HG03571 (cell line): ENCODE measurements at regions not wholly inside any gene's neighbourhood (a gene's known extent, or its start where the extent isn't known, plus 50 kb on each side); places are given as distances from the start of the nearest gene placed in this dataset.

Source experiments
- ATAC-seq: cut with Tn5 transposase; IDR thresholded peaks from one replicate; pipeline ENCODE4 v1.9.1; 2021; ENCODE audit not compliant: unreplicated experiment

DNA sequence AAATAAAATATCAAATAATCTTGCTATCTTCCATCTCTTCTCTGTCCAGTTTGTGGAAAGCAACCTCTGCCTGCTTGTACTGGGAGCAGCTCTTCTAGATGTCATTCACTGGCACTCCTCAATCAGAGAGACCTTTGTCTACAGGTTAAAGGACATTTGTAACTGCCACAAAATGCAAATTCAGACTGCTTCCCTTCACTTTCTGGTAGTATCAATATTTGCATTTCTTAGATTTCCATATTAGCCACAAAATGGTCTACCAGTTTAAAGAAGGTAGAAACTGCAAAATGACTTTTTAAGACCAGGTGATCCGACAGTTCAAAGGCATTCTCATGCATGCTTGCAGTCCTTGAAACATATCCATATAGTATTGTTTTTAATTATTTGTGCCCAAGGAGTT is 51.7 kb upstream of the RCN1 start:
- ATAC-seq, result no peak

DNA sequence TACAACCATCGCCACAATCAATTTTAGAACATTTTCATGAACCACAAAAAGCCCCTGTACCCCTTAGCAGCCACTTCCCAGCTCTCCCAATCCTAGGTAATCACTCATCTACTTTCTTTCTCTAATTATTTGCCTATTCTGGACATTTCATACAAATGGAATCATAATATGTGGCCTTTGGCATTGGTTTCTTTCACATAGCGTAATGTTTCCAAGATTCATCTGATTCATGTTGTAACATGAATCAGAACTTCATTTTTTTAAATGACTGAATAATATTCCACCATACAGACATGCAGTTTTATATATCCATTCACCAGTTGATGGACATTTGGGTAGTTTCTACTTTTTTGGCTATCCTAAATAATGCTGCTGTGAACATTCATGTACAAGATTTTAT is 56.2 kb upstream of the RCN1 start:
- no peak for ATAC-seq

DNA sequence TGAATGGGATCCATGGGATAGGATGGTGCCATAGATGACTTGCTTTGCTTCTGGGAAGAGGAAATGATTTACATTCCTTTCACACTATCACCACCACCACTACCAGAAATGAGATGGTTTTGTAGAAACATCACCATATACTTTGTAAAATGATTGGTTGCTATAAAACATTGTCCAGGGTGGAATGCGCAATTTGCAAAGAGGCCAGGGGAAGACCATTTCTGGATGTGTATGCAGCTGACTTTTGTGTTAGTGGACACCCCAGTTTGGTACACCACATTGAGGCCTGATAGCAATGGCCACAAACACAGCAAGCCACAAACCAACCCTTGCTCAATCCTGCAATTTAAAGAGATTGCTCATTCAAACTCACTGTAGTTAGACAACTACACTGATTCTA is 56.7 kb upstream of the RCN1 start:
- no peak for ATAC-seq

DNA sequence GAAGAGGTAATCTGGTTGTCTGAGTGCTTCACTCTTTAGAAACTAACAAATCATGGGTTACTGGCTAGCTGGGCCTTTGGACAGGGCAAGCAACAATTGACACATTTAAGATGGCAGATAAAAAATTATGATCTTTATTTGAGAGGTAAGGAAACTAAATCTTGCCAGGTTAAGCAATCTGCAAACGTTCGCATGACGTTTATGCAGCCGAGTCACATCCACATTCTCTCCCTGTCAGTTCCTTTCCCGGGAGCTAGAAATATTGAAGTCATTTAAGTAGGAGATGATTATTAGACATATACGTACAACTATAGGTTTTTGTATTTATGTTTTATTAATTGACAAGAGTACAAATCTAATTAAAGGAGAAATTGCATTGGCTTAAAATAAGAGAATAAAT is 57.4 kb upstream of the RCN1 start:
- ATAC-seq, result no peak

DNA sequence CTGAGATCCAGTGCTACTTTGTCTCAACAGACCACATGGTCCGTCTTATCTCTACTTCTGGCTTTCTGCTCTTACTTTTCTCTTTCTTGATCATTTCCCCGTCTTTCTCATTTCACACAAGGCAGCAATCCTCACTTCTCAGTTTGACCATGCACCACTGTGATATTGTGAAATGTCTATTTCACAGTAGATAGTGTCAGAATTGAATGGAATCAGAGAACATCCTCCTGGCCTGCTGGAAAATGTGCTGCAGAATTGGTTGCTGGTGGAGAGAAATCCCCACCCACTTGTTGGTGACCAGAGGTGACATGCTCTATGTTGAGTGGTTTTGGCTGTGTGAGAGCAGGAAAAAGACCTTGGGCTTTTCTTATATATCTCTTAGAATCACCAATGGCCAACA is 57.8 kb upstream of the RCN1 start:
- no peak for ATAC-seq

DNA sequence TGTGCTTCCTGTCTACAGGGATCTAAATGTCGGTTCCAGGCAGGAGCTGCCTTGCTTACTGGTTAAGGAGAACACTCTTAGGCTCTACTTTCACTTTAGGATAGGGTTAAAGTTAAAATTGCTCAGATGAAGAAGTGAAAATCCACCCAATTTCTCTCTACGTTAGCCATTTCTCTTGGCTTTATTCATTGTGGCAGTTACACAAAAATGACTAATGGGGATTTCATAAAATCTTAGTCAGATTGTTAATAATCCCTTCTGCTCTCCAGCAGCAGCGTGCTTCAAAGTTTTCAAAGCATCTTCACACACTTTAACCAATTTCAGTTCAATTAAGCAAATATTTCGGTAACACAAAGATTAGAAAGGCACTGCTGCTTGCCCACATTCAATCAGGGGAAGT is 58.4 kb upstream of the RCN1 start:
- ATAC-seq, result no peak

DNA sequence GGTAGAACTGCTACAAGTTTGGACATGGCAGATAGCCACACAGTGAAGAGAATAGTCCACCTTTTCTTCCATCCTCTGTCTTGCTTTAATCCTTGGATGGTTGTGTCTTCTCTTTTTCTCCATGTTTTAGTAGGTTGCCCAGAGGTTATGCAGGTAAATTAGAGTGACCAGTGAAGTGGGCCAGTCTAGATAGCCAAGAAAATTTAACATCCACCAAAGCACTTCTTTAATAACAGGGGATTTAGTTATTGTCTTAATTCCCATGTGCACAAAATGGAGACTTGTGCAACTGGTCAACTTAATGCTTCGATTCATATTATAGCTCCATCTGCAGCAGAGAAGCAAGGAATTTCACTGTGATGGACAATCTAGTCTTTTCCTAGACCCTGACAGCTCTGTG is 58.8 kb upstream of the RCN1 start:
- no peak for ATAC-seq

DNA sequence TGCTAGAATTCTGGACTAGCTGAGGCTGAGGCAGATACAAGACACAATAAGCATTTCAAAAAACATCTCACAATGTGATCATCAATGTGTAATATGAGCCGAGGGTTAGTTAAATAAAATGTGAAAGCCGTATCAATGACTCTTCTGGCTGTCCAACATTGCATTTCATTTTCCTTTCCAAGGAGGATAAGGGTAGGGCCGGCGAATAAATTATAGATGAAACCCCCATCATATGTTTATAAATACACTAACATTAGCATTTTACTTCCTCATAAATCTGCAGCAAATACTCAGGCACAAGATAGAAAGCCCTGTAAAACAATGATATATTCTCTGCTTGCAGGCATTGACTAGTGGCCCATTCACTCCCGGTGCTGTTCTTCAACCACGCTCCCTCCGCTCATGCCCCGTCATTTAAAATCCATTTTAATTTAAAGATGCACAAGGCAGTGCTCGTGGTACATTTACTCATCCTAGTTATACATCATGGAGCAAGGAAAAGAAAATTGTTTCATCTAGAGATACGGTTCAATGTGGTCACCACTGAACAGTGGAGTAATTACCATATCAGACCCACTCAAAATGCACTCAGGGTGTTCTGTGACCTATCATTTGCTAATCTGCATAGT is 59.9 kb upstream of the RCN1 start:
- no peak for ATAC-seq

DNA sequence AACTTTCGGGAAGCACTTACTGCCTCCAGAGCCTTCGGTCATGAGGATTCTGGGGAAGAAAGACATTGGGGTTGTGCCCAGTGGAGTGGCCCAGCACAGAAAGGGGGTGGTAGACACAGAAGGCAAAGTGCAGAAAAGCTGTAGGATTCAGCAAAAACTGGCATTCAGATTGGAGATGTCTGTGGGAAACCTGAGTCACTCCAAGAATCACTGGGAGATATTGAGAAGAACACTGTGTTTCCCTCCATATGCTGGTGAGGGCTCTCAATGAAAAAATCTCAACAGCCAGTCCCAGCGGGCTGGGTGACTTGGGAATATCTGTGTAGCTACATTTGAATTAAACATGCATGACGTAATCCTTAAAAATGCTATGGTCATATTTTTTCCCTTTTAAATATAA is 61.2 kb upstream of the RCN1 start:
- ATAC-seq, result no peak

DNA sequence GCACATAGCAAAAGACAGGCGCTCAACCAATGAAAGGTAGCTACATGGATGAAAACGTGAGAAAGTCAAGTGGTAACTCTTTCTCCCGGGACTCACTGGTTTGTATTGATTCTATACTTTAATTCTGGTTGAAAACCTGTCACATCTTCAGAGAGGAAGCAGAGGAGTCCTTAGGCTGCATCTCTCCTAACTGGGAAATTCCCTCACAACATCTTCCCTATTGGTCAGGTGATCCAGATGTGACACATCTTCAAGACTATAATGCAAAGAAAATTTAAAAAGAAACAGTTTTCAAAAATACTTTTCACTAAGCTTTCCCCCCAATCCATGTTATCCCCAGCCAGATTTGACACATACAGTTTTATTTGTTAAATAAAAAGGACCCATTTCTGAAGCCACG is 62.7 kb upstream of the RCN1 start:
- ATAC-seq, result no peak

DNA sequence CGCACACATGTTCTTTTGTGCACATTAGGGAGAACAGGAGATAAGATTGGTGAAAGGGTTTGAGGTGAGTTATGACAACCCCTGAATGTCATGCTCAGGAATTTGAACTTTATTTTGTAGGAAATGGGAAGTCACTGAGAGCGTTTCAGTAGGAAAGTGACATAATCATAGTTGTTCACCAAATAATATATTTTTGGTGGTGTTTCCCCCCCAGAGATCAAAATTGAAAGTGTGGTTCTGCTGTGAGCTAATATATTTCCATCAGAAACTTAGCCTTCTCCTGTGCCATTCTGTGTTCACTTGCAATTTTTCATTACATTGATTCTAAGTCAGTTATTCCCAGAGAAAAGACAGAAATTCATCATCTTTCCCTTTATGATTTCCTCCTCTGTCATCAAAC is 64.1 kb upstream of the RCN1 start:
- no peak for ATAC-seq

DNA sequence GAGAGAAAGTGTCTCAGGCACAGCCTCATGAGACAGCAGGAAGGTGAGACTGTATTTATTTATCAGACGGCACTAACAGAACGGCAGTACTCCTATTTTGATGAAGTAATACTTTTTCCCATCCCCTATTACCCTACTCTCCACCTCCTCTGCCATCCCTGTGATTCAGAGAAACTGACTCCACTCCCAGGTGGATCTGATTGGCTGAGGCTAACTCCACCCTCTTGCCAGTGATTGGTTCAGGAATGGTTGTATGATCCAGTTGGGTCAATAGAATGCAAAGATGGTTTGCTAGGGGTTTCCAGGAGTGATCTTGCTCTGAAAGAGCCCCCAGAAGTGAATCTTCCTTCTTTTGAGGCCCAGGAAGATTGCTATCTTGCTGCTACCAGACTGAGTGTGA is 65.9 kb upstream of the RCN1 start:
- no peak for ATAC-seq

DNA sequence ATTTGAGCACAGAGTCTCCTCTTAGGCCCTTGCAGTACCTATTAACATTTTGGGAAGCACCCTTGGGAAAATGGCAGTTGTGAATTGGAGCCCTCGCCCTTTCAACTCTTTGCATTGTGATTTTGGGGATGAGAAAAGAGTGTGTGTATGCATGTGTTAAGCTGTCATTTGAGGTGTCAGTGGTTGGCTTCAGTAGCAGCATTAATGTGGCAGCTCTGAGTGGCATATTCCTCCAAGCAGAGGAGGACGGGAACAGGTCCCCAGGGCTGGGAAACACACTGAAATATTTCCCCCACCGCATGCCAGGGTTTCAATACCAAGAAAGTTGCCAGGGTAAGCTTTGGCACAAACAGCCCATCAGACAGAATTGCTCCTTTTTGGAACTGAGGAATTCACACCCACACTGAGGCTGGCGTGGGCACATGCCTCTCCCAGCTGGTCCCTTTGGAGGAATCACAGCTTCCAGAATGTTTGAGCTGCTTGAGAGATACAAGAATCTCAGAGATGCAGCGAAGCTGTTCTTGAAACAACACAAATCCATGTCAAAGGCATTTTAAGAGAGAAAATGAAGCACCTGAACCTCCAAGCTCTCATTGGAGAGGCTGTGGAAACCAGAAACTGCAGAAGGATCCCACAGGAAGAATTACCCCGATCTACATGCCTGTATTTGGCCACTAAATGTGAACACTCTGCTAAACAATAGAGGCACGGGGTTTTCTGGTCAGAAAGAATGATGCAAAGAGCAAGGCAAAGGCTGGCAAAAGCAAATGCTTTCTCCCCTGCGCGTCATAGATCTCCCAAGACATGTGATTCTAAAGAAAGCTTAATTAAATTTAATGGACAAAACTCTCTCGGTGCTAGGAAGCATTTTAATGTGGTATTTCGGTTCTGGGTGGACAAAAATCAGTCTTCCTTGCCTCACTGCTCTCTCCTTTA is 67.2 kb upstream of the RCN1 start:
- ATAC-seq, result no peak

DNA sequence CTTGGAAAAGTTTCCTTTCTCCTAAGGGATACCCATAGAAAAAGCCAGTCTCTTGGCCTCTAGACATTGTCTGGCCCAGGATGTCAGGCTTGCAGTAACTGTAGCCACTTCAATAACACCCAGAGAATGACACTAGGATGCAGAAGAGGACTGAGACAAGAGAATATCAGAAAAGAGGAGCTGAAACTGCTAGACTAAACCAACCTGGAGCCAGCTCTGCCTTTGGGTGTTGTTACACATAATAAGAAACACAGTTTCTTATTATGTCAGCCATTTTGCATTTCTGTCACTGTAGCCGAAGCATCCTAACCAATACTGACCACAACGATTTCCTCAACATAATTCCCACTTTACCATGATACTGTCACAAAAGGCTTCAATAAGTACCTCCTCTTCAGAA is 72.2 kb upstream of the RCN1 start:
- no peak for ATAC-seq

DNA sequence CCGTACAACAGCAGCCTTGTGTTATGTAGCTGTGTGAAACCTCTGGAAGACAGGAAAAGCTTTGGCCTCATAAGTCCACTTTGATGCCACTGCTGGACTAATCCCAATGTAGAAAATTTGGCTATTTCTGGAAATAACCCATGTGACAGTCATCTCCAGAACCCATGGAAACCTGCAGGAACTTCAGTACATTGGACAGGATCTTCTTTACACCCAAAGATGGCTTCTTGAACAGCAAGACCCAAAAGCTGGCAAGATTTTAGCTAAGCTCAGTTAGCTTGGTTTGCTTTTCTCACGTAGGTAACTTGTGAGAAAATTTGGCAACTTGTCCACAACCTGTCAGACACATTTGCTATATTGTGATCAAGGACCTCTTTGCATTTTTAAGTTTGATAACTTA is 74.8 kb upstream of the RCN1 start:
- ATAC-seq, result no peak

DNA sequence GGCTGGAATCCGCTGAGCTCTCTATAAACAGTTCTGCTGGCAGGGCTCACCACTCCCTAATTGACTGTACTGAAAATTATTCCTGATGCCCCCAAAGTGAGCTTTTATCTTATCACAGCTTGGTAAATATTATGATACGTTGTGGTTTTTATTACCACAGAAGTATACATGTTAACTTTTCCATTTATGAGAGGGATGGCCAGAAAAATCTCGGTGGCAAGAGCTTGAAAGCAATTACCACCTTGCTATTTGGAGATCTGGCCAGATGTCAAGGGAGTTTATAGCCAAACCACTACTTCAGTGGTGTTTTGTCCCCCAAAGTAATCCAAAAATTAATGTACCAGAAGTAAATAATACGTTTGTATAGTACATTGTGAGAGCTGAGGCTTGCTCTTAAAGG is 75.4 kb upstream of the RCN1 start:
- no peak for ATAC-seq

DNA sequence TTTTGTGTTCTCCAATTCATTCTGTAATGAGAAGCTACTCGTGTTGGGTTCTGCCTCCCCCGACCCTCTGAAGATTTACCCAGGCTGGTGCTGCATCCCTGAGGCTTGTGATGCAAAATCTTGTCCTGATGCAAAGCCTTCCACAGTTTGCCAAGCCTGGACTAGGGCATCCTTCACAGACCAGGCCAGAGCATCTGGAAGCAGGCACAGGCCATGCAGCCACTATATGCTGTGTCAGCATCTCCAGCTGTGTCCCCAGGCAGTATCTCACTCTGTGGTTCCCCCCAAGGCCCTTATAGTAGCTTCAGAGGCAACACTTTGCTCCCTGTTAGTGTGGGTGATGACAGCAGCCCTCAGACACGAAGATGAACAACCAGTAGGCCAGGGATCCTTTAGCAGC is 77.3 kb upstream of the RCN1 start:
- ATAC-seq, result no peak

DNA sequence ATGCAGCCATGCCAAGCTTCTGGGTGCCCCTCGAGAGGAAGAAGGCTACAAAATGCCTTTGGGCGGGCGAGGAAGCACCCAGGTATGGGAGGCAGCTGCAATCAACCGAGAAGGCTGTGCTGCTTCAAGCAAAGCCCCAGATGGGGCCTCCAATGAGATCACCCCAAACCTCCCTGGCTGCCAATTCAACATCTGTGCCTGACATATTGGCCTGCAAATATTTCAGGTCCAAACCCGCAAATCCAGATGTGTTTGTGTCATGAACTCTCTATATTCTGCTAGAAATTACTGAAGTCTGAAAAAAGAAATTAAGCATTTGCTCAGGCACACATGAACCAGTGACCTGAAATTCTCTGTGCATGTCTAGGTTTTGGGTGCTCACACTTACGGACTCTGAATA is 78.8 kb upstream of the RCN1 start:
- no peak for ATAC-seq

DNA sequence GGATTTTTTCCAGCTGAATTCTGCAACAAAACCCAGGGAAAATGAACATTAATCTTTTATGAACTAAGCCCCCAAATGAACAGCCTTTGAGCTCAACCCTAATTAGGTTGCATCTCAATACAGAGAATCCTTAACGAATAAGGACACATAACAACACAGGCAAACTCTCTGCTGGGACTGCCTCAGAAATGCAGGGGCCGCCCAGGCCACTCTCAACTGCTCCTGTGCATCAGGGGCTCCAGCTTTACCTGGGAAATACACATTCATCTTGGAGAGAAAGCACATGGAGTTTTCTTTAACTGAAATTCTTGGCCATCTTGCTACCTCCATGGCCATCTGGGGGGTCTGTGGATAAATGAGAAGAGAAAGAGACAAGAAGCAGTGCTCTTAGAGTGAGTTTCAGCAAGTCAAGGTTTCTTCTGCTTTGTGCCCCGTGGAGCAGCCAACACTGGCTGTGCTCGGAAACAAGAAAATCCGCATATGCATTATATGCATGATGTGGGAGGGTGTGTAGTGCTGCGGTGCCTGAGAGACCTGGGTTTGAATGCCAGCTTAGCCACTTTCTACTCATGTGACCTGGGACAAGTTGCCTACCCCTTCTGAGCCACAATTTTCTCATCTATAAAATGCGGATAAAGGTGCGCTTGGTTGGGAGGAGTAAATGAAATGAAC is 81.9 kb upstream of the RCN1 start:
- no peak for ATAC-seq

DNA sequence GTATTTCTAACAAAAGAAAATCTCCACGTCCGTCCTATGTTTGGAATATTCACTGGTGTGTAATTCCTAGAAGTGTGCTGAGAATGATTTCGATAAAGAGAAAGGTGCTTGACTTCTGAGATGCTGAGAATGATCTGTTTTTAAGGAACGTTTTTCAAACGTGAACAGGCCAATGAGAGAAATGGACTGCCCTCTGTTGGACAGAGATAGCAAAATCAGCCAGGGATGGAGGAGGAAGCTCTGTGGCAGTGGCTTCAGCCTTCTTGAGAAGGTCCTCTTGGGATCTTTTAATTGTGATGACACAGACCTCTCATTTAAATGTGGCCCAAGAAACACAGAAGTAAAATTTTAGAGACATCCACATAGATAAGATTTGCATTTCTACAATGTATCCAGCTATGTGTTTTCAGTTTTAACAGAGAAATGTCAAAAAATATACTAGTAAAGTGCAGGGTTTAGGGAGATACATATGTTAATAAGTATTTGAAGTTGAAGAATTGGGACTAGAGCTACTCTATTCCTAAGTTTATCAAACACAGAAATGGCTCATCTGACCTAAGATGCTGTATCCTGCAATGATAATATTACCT is 84.0 kb upstream of the RCN1 start:
- ATAC-seq, result peak; percentile 60

DNA sequence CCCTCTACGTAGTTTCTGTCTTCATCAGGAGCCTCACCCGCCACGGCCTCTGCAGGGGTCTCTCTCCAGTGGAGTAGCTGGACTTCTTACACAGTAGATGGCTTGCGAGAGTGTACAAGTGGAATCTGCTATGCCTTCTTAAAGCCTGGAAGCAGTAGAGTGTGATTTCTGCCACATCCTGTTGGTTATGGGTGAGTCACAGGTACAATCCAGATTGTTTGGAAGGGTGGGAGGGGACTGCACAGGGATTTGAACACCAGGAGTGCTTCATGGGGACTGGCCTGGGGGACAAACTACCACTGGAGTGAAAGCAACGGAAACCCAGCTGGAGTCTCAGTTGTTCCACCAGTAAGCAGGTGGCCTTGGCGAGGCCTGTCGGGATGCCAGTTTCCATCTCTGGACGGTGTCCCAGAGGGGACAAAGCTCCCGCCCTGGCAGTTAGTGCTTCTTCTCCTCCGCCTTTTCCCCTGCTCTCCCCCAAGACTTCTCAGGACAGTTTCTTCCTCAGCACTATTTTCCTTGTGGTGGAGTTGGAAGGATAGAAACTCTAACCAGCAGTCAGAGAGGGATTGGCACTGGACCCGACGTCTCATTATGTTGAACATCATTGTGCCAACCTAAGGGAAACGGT is 85.0 kb upstream of the RCN1 start:
- no peak for ATAC-seq
